AG04449 (cell line): ENCODE measurements at regions not wholly inside any gene's neighbourhood (a gene's known extent, or its start where the extent isn't known, plus 50 kb on each side); places are given as distances from the start of the nearest gene placed in this dataset.

ENCODE experiments used
- CTCF ChIA-PET: fragments of 350-600 bp; formaldehyde crosslinking; extraction: SDS; loops from one replicate; lab custom pipeline; 2021; ENCODE audit warnings: antibody characterized with exemption; lab: Yijun Ruan, JAX
- POLR2A ChIA-PET: fragments of 400-600, 350-600 bp; formaldehyde crosslinking; extraction: SDS; loops from one replicate; lab custom pipeline; 2020; ENCODE audit warnings: antibody characterized with exemption, inconsistent platforms; lab: Yijun Ruan, JAX
- DNase-seq: peaks from one replicate; pipeline ENCODE4 v3.0.0-alpha.2; 2010; ENCODE audit warnings: low read depth, low spot score
- H3K4me3 ChIP-seq: 2 replicates; pipeline ENCODE4 v1.5.1; 2011; ENCODE audit warnings: low read depth, mild to moderate bottlenecking, control low read depth, low read length
- TF ChIP-seq, protein P1 (sequence below): IDR thresholded peaks from one replicate; pipeline ENCODE4 v1.5.1; 2011; ENCODE audit warnings: mild to moderate bottlenecking, moderate library complexity, low read length, control low read depth, inconsistent platforms; ENCODE audit not compliant: insufficient read depth; ENCODE audit errors: missing control alignments

GRCh38 chr20:12404941-12405340 lies 487.2 kb downstream of the BTBD3 start:
- no peak overlapping the region for H3K4me3 ChIP-seq
- no peak for DNase-seq
- CTCF ChIA-PET = no interaction called here
- POLR2A ChIA-PET = no interaction called here
- TF ChIP-seq, protein P1, sequence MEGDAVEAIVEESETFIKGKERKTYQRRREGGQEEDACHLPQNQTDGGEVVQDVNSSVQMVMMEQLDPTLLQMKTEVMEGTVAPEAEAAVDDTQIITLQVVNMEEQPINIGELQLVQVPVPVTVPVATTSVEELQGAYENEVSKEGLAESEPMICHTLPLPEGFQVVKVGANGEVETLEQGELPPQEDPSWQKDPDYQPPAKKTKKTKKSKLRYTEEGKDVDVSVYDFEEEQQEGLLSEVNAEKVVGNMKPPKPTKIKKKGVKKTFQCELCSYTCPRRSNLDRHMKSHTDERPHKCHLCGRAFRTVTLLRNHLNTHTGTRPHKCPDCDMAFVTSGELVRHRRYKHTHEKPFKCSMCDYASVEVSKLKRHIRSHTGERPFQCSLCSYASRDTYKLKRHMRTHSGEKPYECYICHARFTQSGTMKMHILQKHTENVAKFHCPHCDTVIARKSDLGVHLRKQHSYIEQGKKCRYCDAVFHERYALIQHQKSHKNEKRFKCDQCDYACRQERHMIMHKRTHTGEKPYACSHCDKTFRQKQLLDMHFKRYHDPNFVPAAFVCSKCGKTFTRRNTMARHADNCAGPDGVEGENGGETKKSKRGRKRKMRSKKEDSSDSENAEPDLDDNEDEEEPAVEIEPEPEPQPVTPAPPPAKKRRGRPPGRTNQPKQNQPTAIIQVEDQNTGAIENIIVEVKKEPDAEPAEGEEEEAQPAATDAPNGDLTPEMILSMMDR = no peak

GRCh38 chr20:12406978-12407377 lies 489.3 kb downstream of the BTBD3 start:
- no peak for DNase-seq
- POLR2A ChIA-PET = no interaction called here
- TF ChIP-seq, protein P1 = no peak
- no peak overlapping the region for H3K4me3 ChIP-seq
- CTCF ChIA-PET = no interaction called here

DNA sequence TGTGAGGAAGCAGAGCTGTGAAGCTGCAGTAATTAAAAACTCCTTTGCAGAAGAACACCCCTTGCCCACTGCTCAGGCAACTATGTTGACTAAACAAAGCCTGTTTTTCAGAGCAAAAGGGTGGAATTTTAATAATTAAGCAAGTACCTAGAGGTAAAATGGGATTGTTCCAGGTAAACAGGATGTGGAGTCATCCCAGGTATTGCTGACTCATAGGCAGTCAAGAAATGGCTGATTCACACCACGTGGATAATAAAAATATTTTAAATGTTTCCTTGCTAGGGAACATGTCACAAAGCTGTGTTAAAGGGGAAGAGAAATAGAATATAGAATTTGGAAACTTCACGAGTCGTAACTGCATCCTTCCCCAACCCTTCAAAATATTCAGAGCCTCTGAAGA lies 491.8 kb downstream of the BTBD3 start:
- no peak for DNase-seq
- POLR2A ChIA-PET = interaction anchor here (0.5 kb wide), 1 partner anchor 193 kb away, joined by 5 read pairs; no protein-coding TSS in a partner anchor
- TF ChIP-seq, protein P1 = no peak
- no peak overlapping the region for H3K4me3 ChIP-seq
- CTCF ChIA-PET = no interaction called here

GRCh38 chr20:12410783-12411182 lies 493.1 kb downstream of the BTBD3 start:
- DNase-seq = no peak
- TF ChIP-seq, protein P1 = no peak
- ChIA-PET CTCF (no interaction called here), POLR2A (no interaction called here)
- H3K4me3 ChIP-seq = no peak overlapping the region

- TF ChIP-seq, protein P1 = no peak
- ChIA-PET POLR2A (no interaction called here), CTCF (no interaction called here)
- no peak overlapping the region for H3K4me3 ChIP-seq
- DNase-seq = no peak
These were observed 493.7 kb downstream of the BTBD3 start for GRCh38 chr20:12411246-12411940.

DNA sequence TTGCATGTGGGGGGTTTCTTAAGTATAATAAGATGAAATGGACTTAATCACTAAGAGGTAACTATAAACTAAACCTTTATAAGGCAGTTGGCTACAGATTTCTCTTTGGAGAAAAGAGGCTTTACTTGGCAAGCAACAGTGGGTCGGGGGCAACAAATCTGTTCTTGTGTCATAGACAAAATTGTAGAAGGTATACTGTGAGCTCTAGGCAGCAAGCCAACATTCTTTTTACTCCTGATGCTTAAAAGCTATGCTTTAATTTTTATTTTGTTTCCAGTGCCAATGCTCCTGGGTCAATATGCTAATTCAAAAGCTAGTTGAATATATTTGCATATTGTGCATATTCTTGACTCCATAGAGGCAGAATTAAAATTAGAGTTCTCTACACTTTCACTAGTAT lies 495.4 kb downstream of the BTBD3 start:
- POLR2A ChIA-PET = no interaction called here
- DNase-seq = no peak

More for the DNA sequence above, 495.4 kb downstream of the BTBD3 start:
- CTCF ChIA-PET = no interaction called here
- no peak overlapping the region for H3K4me3 ChIP-seq
- TF ChIP-seq, protein P1 = no peak
